HG02885 (cell line): ENCODE measurements at regions not wholly inside any gene's neighbourhood (a gene's known extent, or its start where the extent isn't known, plus 50 kb on each side); places are given as distances from the start of the nearest gene placed in this dataset.
"Not testable (repeated sequence)": the region's sequence is repeated elsewhere in the genome, so short reads cannot be mapped to it uniquely, and the experiment has no call there.

ENCODE experiments used
- ATAC-seq: cut with Tn5 transposase; IDR thresholded peaks from one replicate; pipeline ENCODE4 v1.9.1; 2021; ENCODE audit warnings: mild to moderate bottlenecking; ENCODE audit not compliant: unreplicated experiment, poor library complexity

DNA sequence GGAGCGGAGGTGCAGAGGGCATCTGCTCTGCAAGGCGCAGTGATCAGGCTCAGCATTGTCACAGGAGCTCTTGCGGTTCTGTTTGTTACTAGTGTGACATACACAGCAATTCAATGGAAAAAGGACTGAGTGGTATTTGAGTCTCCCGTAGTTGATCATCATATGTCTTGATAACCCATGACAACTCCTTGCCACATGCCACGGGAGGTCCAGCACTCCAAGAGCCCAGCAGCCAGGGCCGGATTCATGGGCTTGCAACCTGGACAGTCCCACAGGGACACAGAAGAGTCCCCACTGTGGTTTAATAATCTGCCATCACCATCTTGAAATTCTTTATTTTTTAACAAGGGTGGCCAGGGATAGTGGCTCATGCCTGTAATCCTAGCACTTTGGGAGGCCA lies 58.1 kb upstream of the ROPN1B start:
- ATAC-seq = not testable (repeated sequence)

DNA sequence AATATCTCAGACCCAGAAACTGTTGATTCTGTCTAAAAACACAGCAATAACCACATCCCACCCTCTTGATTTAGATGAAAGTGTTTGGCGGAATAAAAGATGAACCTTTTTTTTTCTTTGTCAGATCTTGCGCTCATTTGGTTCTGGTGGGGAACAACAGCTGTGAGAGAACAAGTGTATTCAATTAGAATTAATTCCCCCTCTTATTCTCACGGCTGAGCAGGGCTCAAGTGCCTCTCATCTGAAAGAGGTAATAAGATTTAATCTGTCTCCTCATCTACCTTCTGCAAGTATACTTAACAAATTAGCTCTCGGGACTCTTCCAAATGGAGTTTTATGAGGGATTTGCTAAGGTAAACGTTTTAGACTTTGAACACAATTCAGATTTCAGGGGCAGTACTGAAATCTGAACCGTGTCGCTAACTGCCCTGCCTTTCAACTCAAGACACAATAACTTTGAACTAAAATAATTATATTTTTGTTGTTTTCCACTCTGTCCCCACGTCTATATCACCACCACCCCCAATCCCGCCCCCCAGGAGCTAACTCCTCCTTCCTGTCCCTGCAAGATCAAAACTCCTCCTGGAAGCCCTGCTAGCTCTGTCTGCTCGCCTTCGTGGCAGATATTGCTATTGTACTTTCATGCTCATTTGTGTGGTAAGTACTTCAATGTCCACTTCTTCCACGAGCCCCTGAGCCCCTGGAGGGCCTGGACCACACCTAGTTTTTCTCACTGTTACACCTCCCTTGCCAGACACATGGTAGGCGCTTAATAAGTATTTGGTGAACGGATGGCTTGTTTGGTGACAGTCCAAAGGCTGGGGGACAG lies 54.2 kb upstream of the ROPN1B start:
- not testable (repeated sequence) for ATAC-seq

DNA sequence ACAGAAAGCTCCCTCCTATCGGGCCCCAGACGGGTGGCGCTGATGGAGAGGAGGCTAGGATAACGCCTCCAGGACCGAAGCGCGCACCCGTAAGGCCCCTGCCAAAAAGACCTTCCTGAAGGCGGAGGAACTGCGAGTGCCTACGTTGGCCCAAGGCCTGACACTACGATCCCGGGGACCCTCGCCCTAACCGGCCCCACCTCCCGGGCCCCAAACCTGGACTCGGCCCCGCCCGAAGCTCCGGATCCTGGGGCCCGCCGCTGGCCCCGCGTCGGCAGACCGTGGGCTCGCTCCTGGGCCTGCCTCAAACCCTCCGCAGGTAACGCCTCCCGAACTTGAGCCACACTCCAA lies 53.6 kb upstream of the ROPN1B start:
- not testable (repeated sequence) for ATAC-seq

DNA sequence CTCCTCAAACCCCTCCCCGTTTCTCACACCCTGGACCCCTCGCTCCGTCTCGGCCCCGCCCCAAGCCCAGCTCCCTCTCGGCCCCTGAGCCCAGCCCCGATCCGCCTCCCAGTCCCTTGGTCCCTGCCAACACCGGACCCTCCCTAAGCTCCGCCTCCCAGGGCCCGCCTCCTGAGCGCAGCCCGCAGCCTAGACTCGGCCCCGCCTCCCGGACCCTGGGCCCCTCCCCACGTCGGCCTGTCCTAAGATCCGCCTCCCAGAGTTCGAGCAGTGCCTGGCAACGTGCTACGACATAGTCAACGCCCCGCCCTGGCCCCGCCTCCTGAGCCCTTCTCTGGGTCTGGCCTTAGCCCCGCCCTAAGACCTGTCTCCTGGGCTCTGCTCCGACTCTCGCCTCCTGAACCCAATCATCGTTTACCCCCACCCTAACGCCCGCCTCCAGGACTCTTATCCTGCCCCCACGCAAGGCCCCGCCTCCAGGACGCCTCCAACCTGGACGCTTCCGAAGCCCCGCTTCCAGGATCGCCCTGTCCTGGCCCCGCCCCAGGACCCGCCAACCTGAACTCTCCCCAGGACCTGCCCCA lies 53.1 kb upstream of the ROPN1B start:
- peak; percentile 80 for ATAC-seq

DNA sequence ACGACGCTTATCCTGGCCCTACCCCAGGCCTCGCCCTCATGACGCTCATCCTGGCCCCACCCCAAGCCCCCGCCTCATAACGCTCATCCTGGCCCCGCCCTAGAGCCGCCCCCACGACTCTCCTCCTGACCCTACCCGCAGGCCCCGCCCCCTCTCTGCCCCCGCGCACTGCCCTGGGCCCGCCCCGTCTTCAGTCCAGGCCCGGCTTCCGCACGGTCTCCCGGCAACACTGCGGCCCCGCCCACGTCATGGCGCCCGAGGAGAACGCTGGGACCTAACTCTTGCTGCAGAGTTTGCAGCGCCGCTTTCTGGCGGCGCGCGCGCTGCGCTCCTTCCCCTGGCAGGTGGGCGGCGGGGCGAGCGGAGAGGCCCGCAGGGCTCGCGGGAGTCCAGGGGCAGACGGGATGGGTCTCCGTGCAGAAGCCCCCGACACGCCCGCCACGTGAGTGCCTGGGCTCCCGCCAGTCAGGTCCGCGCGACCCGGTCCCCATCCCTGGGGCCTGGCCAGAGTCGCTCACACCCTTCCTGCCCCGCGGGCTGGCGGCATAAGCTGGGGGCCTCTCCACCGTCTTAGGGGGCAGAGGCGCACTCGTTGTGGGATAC lies 52.5 kb upstream of the ROPN1B start:
- ATAC-seq = peak; percentile 85

DNA sequence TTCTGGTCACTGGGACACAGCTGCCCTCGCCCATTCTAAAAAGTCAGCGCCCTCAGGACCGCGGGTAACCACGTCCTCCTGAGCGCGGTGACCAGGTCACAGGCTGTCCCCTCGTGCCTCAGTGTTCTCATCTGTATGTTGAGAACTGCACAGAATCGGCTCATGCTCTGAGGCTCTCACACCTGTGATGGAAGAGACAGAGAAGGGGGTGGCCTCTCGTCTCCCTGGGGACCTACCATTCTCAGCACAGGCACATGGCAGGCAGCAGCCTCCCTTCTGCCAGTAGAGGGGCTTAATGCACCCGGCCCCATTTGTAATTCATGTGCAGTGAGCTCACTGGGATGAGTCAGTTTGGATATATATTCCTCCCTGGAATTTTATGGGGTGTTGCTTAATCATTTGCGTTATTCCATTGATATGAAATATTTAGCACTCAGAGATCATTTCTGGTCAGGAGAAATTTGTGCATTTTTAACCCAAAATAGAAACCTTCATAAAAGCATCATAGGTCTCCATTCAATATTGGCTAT lies 51.9 kb upstream of the ROPN1B start:
- not testable (repeated sequence) for ATAC-seq

DNA sequence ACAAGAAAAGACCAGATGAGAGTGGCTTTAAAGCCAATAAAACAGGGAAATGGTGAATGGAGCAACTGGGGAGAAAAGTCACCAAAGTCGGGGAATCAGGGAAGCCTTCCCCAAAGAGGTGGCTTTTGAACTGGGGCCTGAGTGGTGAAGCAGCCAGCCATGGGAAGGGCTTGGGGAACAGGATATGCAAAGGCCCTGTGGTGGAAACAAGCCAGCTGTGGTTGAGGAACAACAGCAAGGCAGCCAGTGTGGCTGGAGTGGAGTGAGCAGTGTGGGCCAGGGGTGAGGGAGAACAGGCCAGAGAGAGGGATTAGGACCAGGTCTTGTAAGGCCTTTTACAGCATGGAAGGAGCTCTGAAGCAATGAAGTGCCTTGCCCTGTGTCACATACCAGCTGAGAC lies 51.0 kb upstream of the ROPN1B start:
- not testable (repeated sequence) for ATAC-seq

DNA sequence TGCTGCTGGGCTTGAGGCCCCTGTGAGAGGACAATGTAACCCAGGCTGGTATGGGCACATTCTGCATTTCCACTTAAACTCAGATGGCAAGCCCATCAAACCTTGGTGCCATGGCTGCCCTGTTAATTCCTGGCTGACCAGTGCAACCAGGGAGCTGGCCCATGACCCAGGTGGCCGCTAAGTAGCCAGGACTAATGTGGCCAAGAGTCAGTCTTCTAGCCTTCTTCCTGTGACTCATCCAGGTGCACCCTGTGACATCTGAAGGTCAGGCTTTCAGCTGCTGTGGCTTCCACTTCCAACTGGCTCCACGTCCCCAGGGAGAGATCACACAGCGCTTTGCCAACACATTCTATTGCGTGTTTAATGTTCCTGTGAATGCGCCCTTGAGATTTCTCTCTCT lies 50.5 kb upstream of the ROPN1B start:
- not testable (repeated sequence) for ATAC-seq

DNA sequence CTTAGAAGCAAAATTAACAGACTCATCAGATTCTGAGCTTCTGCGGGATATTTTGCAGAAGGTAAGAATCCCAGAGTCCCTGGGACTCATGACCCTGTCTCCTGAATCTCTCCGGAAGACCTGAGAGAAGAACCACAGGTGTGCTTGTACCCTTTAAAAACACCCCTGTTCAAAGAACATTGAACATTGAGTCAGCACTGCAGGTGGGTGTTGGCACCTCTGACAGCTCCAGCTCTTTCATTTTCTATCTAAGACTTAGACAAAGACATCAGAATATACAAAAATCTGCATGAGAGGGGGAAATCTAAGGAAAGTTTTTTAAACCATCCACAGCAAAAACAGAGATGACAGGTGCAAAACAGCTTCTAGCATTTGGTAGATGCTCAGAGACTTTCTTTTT lies 50.1 kb upstream of the ROPN1B start:
- not testable (repeated sequence) for ATAC-seq
